T-cell (primary cell): ENCODE measurements at regions not wholly inside any gene's neighbourhood (a gene's known extent, or its start where the extent isn't known, plus 50 kb on each side); places are given as distances from the start of the nearest gene placed in this dataset.

Experiments
- ATAC-seq, 4 experiments: fragments of 200-7000 bp in 3 of 4; fragments of 150-1000 bp in 1 of 4; cut with Tn5 transposase; replicated peaks in 1 of 4; 1 replicate in 3 of 4; 2 replicates in 1 of 4; pipeline ENCODE4 v1.10.0; 2021; ENCODE audit warnings: moderate library complexity in 3 of 4, mild to moderate bottlenecking in 2 of 4, moderate number of reproducible peaks in 1 of 4
- CTCF ChIA-PET, 2 donors: fragments of 300-600 bp; sonication (Branson Sonifier 250); formaldehyde crosslinking; loops; one replicate each; lab custom pipeline; 2022; ENCODE audit warnings: antibody characterized with exemption in 2 of 2; lab: Charles Lee
- POLR2A ChIA-PET, 2 donors: fragments of 300-600 bp; sonication (Branson Sonifier 250); formaldehyde crosslinking; loops; one replicate each; lab custom pipeline; 2022; ENCODE audit warnings: antibody characterized with exemption in 2 of 2; lab: Charles Lee
- DNase-seq, 35 experiments: peaks; one replicate each; pipeline versions ENCODE4 v3.0.0 to v3.0.0-alpha.2; 2013 to 2023
- H3K27ac ChIP-seq: one replicate; pipeline ENCODE4 v1.5.1; 2013; ENCODE audit warnings: low read length
- H3K27me3 ChIP-seq, 2 experiments: replicated peaks in 1 of 2; 1 replicate in 1 of 2; 2 replicates in 1 of 2; pipeline versions ENCODE4 v1.6.1 to v1.7.0; 2013; ENCODE audit warnings: low read length in 1 of 2, mixed read lengths in 1 of 2; ENCODE audit not compliant: control insufficient read depth in 2 of 2, insufficient read depth in 2 of 2; ENCODE audit errors: extremely low read depth in 1 of 2
- H3K36me3 ChIP-seq, 2 donors: 1 replicate in 1 of 2; 2 replicates in 1 of 2; pipeline versions ENCODE4 v1.6.1 to v1.7.0; 2013; ENCODE audit warnings: low read length in 1 of 2; ENCODE audit not compliant: control insufficient read depth in 2 of 2, insufficient read depth in 1 of 2; ENCODE audit errors: extremely low read depth in 1 of 2
- H3K4me1 ChIP-seq, 2 experiments: 1 replicate in 1 of 2; 2 replicates in 1 of 2; pipeline versions ENCODE4 v1.6.1 to v1.7.0; 2013; ENCODE audit warnings: low read length in 2 of 2, mixed read lengths in 1 of 2; ENCODE audit not compliant: insufficient read depth in 2 of 2, control insufficient read depth in 1 of 2; ENCODE audit errors: extremely low read depth in 1 of 2
- H3K4me3 ChIP-seq, 2 donors: 1 replicate in 1 of 2; 2 replicates in 1 of 2; pipeline versions ENCODE4 v1.5.1 to v1.7.0; 2013; ENCODE audit warnings: mild to moderate bottlenecking in 2 of 2, low read length in 1 of 2, moderate library complexity in 1 of 2; ENCODE audit not compliant: control insufficient read depth in 1 of 2; ENCODE audit errors: extremely low read depth in 1 of 2
- H3K9me3 ChIP-seq: 2 replicates; pipeline ENCODE4 v1.7.0; 2013
- H3K27ac Mint-ChIP-seq, 2 donors: one replicate each; pipeline ENCODE4 v1.8.0; 2020 to 2021; ENCODE audit warnings: mild to moderate bottlenecking in 2 of 2, mixed read lengths in 2 of 2
- H3K27me3 Mint-ChIP-seq, 2 donors: one replicate each; pipeline ENCODE4 v1.8.0; 2021 to 2022; ENCODE audit warnings: mixed read lengths in 2 of 2
- H3K36me3 Mint-ChIP-seq: one replicate; pipeline ENCODE4 v1.8.0; 2021; ENCODE audit warnings: mixed read lengths
- H3K4me1 Mint-ChIP-seq, 3 donors: one replicate each; pipeline ENCODE4 v1.8.0; 2020 to 2022; ENCODE audit warnings: mixed read lengths in 3 of 3, mild to moderate bottlenecking in 1 of 3
- H3K4me3 Mint-ChIP-seq, 3 donors: one replicate each; pipeline ENCODE4 v1.8.0; 2020 to 2022; ENCODE audit warnings: mild to moderate bottlenecking in 3 of 3, mixed read lengths in 3 of 3, moderate library complexity in 3 of 3
- H3K9me3 Mint-ChIP-seq, 3 donors: one replicate each; pipeline ENCODE4 v1.8.0; 2020 to 2022; ENCODE audit warnings: mixed read lengths in 3 of 3
- WGBS: methylation state at CpG from one replicate; pipeline ENCODE4 v1.1.5; 2013; ENCODE audit warnings: missing lambda C conversion rate; ENCODE audit not compliant: insufficient coverage; 5-methylcytosine and 5-hydroxymethylcytosine counted together

DNA sequence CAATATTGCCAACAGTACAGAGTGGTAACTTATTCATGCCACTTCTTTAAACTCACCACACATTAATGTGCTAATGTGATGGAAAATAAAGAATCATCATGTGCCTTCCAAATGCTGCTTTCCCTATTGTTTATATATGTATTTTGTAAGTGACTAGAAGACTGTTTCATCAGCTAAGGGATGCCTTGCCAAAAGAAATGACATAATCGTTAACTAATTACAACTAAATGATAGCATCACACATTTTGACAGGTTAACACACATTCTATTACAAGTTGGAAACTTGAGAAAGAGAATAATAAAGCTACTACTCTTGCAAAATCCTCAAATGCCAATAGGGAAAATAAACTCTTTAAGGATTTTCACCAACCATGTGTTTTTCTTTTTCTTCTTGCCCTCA is 329.9 kb upstream of the AGTR1 start:
- DNase-seq: no peak
- no peaks in the 10 kb centered on the region for H3K27me3 ChIP-seq
- Mint-ChIP-seq H3K27me3 (no peaks in the 10 kb centered on the region), H3K36me3 (no peaks in the 10 kb centered on the region), H3K27ac (no peak overlapping the region), H3K4me3 (no peak overlapping the region), H3K9me3 (peaks cover 0 to 12% (median 2%) of the 10 kb centered on the region in 3 donors), H3K4me1 (no peaks in the 10 kb centered on the region)
- H3K9me3 ChIP-seq: no peaks in the 10 kb centered on the region
- H3K4me1 ChIP-seq: no peaks in the 10 kb centered on the region
- ATAC-seq: no peak
- WGBS: no CpG with 5 or more reads among the region's 1 CpG
- ChIA-PET CTCF (no interaction called here), POLR2A (interaction anchor here in 1 of 2 donors (0.5 kb wide), 1 partner anchor 23 kb away, joined by 3 read pairs; no protein-coding TSS in a partner anchor)
- H3K27ac ChIP-seq: no peak overlapping the region
- no peaks in the 10 kb centered on the region for H3K36me3 ChIP-seq
- H3K4me3 ChIP-seq: no peak overlapping the region

DNA sequence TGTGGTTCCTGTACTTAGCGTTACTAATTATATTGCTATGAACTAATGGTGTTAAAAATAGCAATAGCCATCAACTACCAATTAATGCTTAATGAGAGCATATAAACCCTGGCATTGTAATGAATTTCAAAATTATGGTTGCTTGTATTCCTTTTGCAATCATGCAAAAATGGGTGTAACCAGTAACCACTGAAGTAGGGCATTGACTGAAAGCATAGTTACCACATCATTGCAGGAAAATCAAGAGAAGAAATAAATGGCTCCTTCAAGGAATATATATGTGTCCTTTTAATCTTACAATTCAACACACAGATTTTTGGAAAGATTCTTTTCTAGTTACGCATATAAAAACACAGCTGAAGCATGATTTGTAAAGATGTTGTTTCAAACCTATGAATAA is 328.3 kb upstream of the AGTR1 start:
- WGBS: no CpG with 5 or more reads among the region's 2 CpGs
- Mint-ChIP-seq H3K4me3 (no peak overlapping the region), H3K27me3 (no peaks in the 10 kb centered on the region), H3K27ac (no peak overlapping the region), H3K36me3 (no peaks in the 10 kb centered on the region), H3K4me1 (no peaks in the 10 kb centered on the region), H3K9me3 (peaks cover 0 to 6% (median 2%) of the 10 kb centered on the region in 3 donors)
- H3K36me3 ChIP-seq: no peaks in the 10 kb centered on the region
- no peaks in the 10 kb centered on the region for H3K4me1 ChIP-seq
- H3K4me3 ChIP-seq: no peak overlapping the region
- POLR2A ChIA-PET: no interaction called here
- DNase-seq: no peak
- no peaks in the 10 kb centered on the region for H3K27me3 ChIP-seq
- no peak overlapping the region for H3K27ac ChIP-seq
- no peak for ATAC-seq
- no peaks in the 10 kb centered on the region for H3K9me3 ChIP-seq
- CTCF ChIA-PET: no interaction called here

DNA sequence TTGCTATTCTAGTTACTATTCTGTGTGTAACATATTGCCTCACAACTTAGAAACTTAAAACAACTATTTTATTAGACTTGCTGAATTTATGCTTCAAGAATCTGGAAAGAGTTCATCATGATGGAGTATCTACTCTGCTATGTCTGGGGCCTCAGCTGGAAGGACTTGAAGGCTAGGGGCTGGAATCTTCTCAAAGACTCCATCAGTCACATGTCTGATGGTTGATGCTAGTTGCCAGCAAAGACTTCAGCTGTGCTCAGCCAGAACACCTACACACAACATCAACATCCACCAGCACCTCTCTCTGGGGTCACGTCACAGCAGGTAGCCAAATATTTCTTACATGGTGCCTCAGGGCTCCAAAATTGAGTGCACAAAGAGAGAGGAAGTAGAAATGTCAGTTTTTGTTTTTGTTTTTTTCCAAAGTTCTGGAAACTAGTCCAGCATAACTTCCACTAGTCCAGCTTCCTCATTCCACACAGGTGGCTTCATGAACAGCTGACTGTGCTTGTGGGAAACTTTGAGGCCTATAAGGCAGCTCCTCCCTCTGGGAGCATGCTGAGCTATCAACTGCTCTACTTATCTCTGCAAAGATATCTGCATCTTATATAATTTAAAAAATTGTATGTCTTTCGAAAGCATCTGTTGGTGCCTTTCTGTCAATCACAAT is 325.4 kb upstream of the AGTR1 start:
- ATAC-seq (no peak), DNase-seq (no peak)
- no peaks in the 10 kb centered on the region for H3K4me1 ChIP-seq
- Mint-ChIP-seq H3K27ac (no peak overlapping the region), H3K4me3 (no peak overlapping the region), H3K36me3 (no peaks in the 10 kb centered on the region), H3K27me3 (no peaks in the 10 kb centered on the region), H3K4me1 (no peaks in the 10 kb centered on the region), H3K9me3 (peaks cover 2 to 6% (median 5%) of the 10 kb centered on the region in 3 donors)
- no peak overlapping the region for H3K27ac ChIP-seq
- CTCF ChIA-PET: no interaction called here
- no CpG with 5 or more reads among the region's 2 CpGs for WGBS
- H3K9me3 ChIP-seq: no peaks in the 10 kb centered on the region
- no peak overlapping the region for H3K4me3 ChIP-seq
- POLR2A ChIA-PET: no interaction called here
- H3K27me3 ChIP-seq: no peaks in the 10 kb centered on the region
- H3K36me3 ChIP-seq: no peaks in the 10 kb centered on the region

DNA sequence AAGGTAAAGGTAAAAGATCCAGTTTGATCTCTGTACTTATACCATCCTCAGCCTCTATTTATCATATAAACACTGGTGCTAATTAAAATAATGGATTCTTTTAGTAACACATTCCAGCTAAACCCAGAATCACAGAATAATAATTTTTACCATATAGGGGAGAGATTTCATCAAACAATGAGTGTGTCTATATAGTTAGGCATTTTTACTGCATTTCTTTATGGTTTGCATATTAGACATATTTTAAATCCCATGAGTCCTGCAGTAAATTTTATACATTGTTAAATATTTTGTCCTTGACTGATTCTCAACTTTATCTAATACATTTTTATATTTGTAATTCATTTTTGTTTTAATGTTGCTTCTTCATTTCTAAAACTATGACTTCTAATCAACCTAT is 323.7 kb upstream of the AGTR1 start:
- Mint-ChIP-seq H3K27ac (no peak overlapping the region), H3K4me3 (no peak overlapping the region), H3K27me3 (no peaks in the 10 kb centered on the region), H3K36me3 (no peaks in the 10 kb centered on the region), H3K9me3 (peaks cover 2 to 6% (median 5%) of the 10 kb centered on the region in 3 donors), H3K4me1 (no peaks in the 10 kb centered on the region)
- no peak for ATAC-seq
- ChIA-PET POLR2A (no interaction called here), CTCF (no interaction called here)
- no peaks in the 10 kb centered on the region for H3K9me3 ChIP-seq
- DNase-seq: no peak
- no peaks in the 10 kb centered on the region for H3K36me3 ChIP-seq
- H3K4me3 ChIP-seq: no peak overlapping the region
- H3K27me3 ChIP-seq: no peaks in the 10 kb centered on the region
- H3K27ac ChIP-seq: no peak overlapping the region
- no peaks in the 10 kb centered on the region for H3K4me1 ChIP-seq

DNA sequence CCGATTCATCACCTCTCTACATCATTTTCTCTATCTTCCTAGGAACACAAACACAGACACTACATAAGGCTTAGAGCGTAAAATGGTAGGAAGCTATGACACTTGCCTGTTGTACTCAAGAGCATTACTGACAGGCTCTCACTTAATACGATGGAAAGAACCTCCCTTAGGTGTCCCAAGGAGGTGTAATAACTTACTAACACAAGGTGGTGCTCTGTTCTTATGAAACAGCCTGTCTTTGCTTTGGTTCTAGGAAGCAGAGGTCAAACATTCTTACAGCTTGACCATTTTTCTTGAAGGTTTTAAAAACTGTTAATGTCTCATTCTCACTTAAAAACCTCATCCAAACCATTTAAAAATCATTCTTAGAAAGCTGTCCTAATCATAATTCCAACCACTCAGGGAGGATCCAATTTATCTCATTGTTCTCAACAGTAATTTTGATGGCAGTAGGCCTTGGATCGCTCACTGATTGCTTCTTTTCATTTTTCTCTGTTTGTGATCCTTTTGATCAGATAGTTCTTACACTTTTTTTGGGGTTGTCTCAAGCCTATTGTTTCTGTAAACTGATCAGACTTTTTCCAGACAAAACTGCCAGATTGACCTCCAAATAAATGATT is 317.8 kb upstream of the AGTR1 start:
- no peaks in the 10 kb centered on the region for H3K27me3 ChIP-seq
- H3K36me3 ChIP-seq: no peaks in the 10 kb centered on the region
- ChIA-PET POLR2A (interaction anchor here in 1 of 2 donors (0.6 kb wide), 1 partner anchor 113 kb away, joined by 4 read pairs; no protein-coding TSS in a partner anchor), CTCF (no interaction called here)
- Mint-ChIP-seq H3K27ac (no peak overlapping the region), H3K9me3 (peaks cover 0 to 5% (median 4%) of the 10 kb centered on the region in 3 donors), H3K4me3 (no peak overlapping the region), H3K4me1 (no peaks in the 10 kb centered on the region), H3K27me3 (no peaks in the 10 kb centered on the region), H3K36me3 (no peaks in the 10 kb centered on the region)
- H3K9me3 ChIP-seq: no peaks in the 10 kb centered on the region
- ATAC-seq (no peak), DNase-seq (no peak)
- no peaks in the 10 kb centered on the region for H3K4me1 ChIP-seq
- H3K4me3 ChIP-seq: no peak overlapping the region
- H3K27ac ChIP-seq: no peak overlapping the region
- WGBS: 100% methylated on average over 1 of the region's 4 CpGs

DNA sequence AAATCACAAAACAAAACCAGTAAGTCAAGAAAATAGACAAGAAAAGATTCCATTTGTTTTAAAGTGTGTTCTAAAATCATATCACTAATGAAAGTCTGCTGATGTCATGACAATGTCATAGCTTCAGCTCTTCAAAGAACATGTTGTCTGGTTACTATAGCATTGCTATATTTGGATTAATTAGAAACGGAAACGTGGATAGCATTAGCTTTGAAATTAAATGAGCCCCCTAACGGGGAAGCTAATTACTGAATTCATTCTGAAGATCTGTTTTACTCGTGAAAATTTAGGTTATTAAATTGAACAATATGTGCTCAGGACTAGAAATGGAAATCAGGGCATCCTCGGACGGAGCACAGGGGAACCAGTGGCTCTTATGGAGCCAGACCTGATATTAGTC is 316.7 kb upstream of the AGTR1 start:
- Histone ChIP-seq H3K27me3 (no peaks in the 10 kb centered on the region), H3K9me3 (no peaks in the 10 kb centered on the region), H3K36me3 (no peaks in the 10 kb centered on the region), H3K4me1 (no peaks in the 10 kb centered on the region), H3K4me3 (no peak overlapping the region), H3K27ac (no peak overlapping the region)
- 81% methylated on average over 4 of the region's 6 CpGs for WGBS
- Mint-ChIP-seq H3K27ac (no peak overlapping the region), H3K36me3 (no peaks in the 10 kb centered on the region), H3K27me3 (no peaks in the 10 kb centered on the region), H3K9me3 (peaks cover 0 to 4% (median 0%) of the 10 kb centered on the region in 3 donors), H3K4me3 (no peak overlapping the region), H3K4me1 (no peaks in the 10 kb centered on the region)
- ChIA-PET CTCF (no interaction called here), POLR2A (no interaction called here)
- ATAC-seq (no peak), DNase-seq (no peak)
